ENCODE measurements at regions not wholly inside any gene's neighbourhood (a gene's known extent, or its start where the extent isn't known, plus 50 kb on each side); places are given as distances from the start of the nearest gene placed in this dataset.

GRCh38 chr6:14664112-14664601, 546.6 kb downstream of the CD83 start:
- no peak overlapping the region for H3K27ac ChIP-seq
- DNase-seq (ENCODE audit: low spot score): no peak
- H3K4me3 ChIP-seq: no peak overlapping the region
- TF ChIP-seq CTCF (IDR thresholded peaks at IDR 0.05): no peak

DNA sequence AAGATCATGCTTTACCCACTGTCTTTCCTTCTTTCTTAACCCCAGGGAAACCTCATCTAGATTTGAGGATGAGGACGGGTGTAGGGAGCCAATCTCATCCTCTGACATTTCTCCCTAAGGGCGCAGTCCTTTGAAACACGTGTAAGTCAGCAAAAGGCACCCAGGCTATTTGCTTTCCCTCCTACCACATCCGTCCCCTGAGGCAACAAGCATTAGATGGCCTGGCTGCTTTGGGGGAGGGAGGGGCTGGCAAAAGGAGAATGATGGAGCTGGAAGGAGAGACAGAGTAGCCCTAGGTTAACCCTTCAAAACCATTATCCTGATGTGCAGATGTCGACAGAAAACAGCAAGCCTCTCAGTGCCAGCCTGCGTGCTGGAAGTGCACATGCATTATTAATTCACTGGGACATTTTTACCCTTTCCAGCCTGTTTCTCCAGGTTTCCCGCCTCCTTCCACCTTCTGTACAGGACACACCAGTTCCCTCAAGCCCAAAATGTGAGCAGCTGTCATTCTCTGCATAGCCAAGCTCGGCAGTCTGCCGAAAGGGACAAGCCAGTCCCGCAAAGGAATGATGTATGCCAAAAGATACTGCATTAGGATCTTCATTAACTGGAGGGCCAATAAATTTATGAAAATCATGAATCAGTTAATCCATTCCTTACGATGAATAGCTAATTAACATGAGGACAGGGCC, 547.2 kb downstream of the CD83 start:
- no peak overlapping the region for H3K4me3 ChIP-seq
- DNase-seq (ENCODE audit: low spot score): no peak
- TF ChIP-seq CTCF (IDR thresholded peaks at IDR 0.05): no peak
- H3K27ac ChIP-seq: no peak overlapping the region

GRCh38 chr6:14665827-14666724, 548.5 kb downstream of the CD83 start:
- DNase-seq (ENCODE audit: low spot score): no peak
- no peak overlapping the region for H3K27ac ChIP-seq

GRCh38 chr6:14670806-14671205, 553.2 kb downstream of the CD83 start:
- no peak for TF ChIP-seq CTCF (IDR thresholded peaks at IDR 0.05)
- no peak overlapping the region for H3K4me3 ChIP-seq
- DNase-seq (ENCODE audit: low spot score): no peak
- no peak overlapping the region for H3K27ac ChIP-seq

More at GRCh38 chr6:14665827-14666724, 548.5 kb downstream of the CD83 start:
- TF ChIP-seq CTCF (IDR thresholded peaks at IDR 0.05): no peak
- H3K4me3 ChIP-seq: no peak overlapping the region

- H3K4me3 ChIP-seq: no peak overlapping the region
- no peak for DNase-seq (ENCODE audit: low spot score)
- no peak for TF ChIP-seq CTCF (IDR thresholded peaks at IDR 0.05)
- no peak overlapping the region for H3K27ac ChIP-seq
Measured at GRCh38 chr6:14671261-14671681, 553.7 kb downstream of the CD83 start.

- H3K4me3 ChIP-seq: no peak overlapping the region
- no peak overlapping the region for H3K27ac ChIP-seq
- no peak for TF ChIP-seq CTCF (IDR thresholded peaks at IDR 0.05)
Measured at GRCh38 chr6:14671937-14672336, 554.4 kb downstream of the CD83 start.

More at GRCh38 chr6:14671937-14672336, 554.4 kb downstream of the CD83 start:
- DNase-seq (ENCODE audit: low spot score): no peak

Data from coronary artery (tissue), 2 donors.